ENCODE measurements at regions not wholly inside any gene's neighbourhood (a gene's known extent, or its start where the extent isn't known, plus 50 kb on each side); places are given as distances from the start of the nearest gene placed in this dataset.

DNA sequence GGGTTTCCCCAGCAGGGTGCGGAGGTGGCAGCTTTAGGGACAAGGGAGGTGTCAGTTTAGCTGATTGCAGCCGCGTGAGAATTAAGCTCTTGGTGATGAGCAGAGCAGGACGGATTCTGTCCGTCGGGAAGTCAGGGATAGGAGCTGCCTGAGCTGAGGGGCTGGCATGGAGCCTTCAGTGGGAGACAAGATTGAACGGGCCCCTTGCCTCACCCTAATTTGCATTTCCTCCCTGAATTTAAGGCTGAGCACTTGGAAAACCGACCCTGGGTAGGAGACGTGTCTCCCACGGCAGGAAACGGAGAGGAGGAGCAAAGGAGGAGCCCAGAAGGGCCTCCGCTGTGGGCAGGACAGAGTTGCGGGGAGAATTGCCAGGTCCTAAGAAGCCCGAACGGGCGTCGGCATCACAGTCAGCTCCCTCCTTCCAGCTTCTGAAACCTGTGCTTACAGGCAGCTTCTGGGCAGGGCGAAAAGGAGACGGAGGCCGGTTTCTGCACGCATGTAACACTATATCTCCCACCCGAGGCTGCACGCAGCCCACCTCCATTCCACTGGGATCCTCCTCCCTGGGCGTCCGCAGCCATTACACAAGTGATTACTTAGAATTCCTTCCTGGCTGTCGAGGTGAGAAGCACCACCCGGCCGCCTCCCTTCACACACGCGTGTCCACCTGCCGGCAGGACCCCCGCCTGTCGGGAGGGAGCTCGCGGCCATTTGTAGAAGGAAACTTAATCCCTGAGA, 345.8 kb downstream of the BRD1 start:
- DNase-seq (ENCODE audit: low spot score) = no peak

DNA sequence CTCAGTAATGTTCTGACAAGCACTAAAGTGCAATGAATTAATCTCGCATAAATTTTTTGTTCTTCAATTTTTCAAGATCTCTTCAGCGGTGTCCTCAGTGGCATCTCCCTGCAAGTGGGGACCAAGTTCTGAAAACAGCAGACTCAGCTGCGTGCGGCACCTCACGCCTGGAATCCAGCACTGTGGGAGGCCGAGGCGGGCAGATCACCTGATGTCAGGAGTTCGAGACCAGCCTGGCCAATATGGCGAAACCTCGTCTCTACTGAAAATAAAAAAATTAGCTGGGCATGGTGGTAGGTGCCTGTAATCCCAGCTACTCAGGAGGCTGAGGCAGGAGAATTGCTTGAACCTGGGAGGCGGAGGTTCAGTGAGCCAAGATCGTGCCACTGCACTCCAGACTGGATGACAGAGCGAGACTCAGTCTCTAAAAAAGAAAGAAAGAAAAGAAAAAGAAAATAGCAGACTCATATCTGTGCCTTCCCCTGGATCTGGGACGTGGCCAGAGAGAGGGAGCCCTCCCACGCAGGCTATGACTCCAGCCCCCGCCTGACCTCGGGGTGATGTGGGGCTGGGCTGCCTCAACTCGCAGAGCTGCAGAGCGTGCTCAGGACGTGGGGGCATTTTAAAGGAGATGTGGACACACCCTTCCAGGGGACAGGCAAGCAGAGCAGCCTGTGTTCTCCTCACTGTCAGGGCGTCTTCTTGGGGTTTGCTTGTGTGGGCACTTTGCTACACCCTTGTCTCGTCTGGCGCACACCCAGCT, 346.6 kb downstream of the BRD1 start:
- no peak for DNase-seq (ENCODE audit: low spot score)

GRCh38 chr22:49480331-49480730, 347.3 kb downstream of the BRD1 start:
- no peak for DNase-seq (ENCODE audit: low spot score)

GRCh38 chr22:49479566-49479965, 348.1 kb downstream of the BRD1 start:
- no peak for DNase-seq (ENCODE audit: low spot score)

- DNase-seq (ENCODE audit: low spot score) = no peak
Observed at GRCh38 chr22:49476800-49477400, 350.8 kb downstream of the BRD1 start.

DNA sequence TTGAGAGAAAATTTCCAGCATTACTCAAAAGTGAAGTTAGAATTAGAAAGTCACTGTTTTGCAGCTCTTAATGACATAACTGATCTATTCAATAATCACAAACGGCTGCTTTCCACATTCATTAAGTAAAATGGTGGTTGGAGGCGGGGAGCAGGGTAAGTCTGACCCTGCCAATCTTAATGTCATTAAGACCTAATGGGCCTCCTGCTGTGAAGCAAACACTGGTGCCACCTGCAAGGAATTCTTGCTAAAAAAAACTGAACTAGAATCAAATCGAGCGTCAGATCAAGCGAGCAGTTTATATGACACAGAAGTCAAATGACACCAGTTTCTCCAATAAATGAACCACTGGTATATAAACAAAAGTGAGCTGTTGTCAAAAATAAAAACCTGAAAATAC, 351.5 kb downstream of the BRD1 start:
- no peak for DNase-seq (ENCODE audit: low spot score)

- DNase-seq (ENCODE audit: low spot score) = no peak
Observed at GRCh38 chr22:49475253-49475652, 352.4 kb downstream of the BRD1 start.

GRCh38 chr22:49473286-49473685, 354.4 kb downstream of the BRD1 start:
- DNase-seq (ENCODE audit: low spot score) = no peak

- no peak for DNase-seq (ENCODE audit: low spot score)
Observed at GRCh38 chr22:49470741-49471503, 356.8 kb downstream of the BRD1 start.

GRCh38 chr22:49469896-49470740, 357.6 kb downstream of the BRD1 start:
- DNase-seq (ENCODE audit: low spot score) = no peak

- DNase-seq (ENCODE audit: low spot score) = no peak
Observed at GRCh38 chr22:49468487-49469198, 359.0 kb downstream of the BRD1 start.

DNA sequence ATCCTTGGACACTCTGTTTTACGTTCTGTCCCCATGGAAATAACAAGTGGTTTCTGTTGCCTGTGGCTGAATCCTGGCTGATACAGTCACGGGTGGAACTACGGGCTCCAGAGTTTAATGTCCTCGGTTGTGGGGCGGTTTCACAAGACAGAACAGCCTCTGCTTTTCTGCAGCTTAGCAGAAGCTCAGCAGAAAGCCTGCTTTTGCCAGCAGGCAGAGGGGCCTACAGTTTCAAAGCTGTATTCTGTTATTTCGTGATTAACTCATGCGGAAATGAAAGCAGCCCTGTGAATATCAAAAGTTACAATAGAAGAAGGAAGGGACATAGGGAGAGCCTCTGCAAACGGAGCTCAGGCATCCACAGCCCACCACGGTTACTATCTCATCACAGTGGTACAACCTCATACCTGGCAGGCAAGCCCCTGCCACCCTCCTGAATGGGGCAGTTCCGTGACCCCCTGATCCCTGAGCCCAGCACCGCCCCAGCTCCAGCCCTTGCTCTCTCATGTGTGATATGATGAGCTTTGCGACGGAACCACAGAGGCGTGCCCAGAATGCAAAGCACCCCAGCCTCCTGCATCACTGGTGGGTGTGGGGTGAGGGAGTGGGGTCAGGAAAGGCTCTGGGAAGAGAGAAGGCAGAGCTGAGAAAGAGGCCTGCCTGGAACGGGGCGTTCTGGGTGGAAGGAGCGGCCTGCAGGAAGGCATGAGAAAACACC, 360.6 kb downstream of the BRD1 start:
- DNase-seq (ENCODE audit: low spot score) = no peak

- DNase-seq (ENCODE audit: low spot score) = no peak
Observed at GRCh38 chr22:49464037-49464436, 363.6 kb downstream of the BRD1 start.

DNA sequence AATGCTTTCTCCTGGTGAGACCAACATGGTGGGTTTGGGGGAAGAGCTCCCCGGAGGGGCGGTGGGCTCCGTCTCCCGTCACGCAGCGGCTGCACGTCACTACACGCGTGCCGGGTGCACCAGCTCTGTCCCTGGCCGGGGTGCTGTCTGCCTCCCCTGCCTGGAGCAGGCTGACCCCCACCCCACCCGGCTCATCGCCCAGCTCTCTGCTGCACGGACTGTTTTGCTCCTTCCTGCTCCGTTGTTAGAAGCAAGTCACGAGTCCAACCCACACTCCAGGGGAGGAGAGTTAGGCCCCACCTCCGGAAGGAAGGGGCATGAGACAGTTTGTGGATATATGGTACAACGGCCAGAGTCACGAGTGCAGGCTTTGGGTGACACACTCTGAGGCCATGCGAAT, 364.9 kb downstream of the BRD1 start:
- DNase-seq (ENCODE audit: low spot score) = no peak

DNA sequence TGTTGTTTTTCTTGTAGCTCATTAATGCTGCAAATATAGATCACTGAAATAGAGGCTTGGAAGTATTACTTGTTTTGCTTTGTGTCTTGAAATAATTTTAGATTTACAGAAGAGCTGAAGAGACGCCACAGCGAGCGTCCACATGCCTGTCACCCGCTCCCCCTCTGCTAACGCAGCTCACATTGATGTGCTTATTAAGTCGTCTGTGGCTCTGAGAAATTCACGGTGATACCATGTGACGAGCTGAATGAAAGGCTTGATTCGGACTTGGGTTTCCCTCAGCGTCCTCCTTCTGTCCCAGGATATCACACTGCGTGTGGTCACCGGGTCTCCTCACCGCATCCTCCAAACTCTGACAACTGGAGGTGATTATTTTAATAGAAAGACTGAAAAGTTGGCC, 365.4 kb downstream of the BRD1 start:
- no peak for DNase-seq (ENCODE audit: low spot score)

GRCh38 chr22:49461674-49462073, 366.0 kb downstream of the BRD1 start:
- DNase-seq (ENCODE audit: low spot score) = no peak

- DNase-seq (ENCODE audit: low spot score) = no peak
Observed at GRCh38 chr22:49460592-49461281, 366.9 kb downstream of the BRD1 start.

- no peak for DNase-seq (ENCODE audit: low spot score)
Observed at GRCh38 chr22:49460091-49460490, 367.6 kb downstream of the BRD1 start.

DNA sequence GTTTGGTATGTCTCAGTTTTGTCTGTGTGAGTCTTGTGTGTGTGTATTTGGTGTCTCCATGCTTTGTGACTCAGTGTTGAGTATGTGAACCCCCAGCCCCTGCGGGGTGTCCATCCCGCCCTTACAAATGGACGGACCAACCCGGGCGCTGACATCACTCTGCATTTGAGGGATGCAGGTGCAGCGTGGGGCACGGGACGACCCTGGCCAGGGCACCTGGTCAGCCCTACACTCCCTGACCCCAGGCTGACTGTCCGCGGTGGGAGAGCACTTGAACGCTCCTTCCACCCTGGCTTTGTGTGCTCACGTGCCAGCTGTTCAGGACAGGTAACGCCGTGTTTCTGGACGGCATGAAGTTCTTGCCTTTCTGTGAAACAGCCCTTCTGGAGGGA, 369.0 kb downstream of the BRD1 start:
- DNase-seq (ENCODE audit: low spot score) = no peak
